Left kidney (tissue), 1 donor: ENCODE measurements at regions not wholly inside any gene's neighbourhood (a gene's known extent, or its start where the extent isn't known, plus 50 kb on each side); places are given as distances from the start of the nearest gene placed in this dataset.

Experiments used
- DNase-seq: peaks from one replicate; pipeline ENCODE4 v3.0.0-alpha.2; 2013

GRCh38 chr17:73987395-73987794, 216.1 kb upstream of the RPL38 start:
- DNase-seq: no peak

- no peak for DNase-seq
These were observed 215.5 kb upstream of the RPL38 start for GRCh38 chr17:73987845-73988509.

- no peak for DNase-seq
These were observed 213.8 kb upstream of the RPL38 start for GRCh38 chr17:73989671-73990070.

- DNase-seq: no peak
These were observed 213.2 kb upstream of the RPL38 start for GRCh38 chr17:73990290-73990689.

GRCh38 chr17:73991260-73991659, 212.2 kb upstream of the RPL38 start:
- DNase-seq: no peak

GRCh38 chr17:73994946-73995345, 208.5 kb upstream of the RPL38 start:
- DNase-seq: no peak

- DNase-seq: no peak
These were observed 206.4 kb upstream of the RPL38 start for GRCh38 chr17:73997059-73997458.

- DNase-seq: no peak
These were observed 205.2 kb upstream of the RPL38 start for GRCh38 chr17:73998249-73998648.

- DNase-seq: peak; percentile 42
These were observed 204.5 kb upstream of the RPL38 start for GRCh38 chr17:73998653-73999645.

- no peak for DNase-seq
These were observed 202.3 kb upstream of the RPL38 start for GRCh38 chr17:74001145-74001544.

- no peak for DNase-seq
These were observed 201.2 kb upstream of the RPL38 start for GRCh38 chr17:74002241-74002640.

GRCh38 chr17:74004056-74004455, 199.4 kb upstream of the RPL38 start:
- no peak for DNase-seq

- no peak for DNase-seq
These were observed 197.7 kb upstream of the RPL38 start for GRCh38 chr17:74005790-74006189.

GRCh38 chr17:74006371-74006770, 197.1 kb upstream of the RPL38 start:
- no peak for DNase-seq

GRCh38 chr17:74008196-74008595, 195.3 kb upstream of the RPL38 start:
- no peak for DNase-seq

GRCh38 chr17:74009056-74009625, 194.3 kb upstream of the RPL38 start:
- DNase-seq: no peak

GRCh38 chr17:74010903-74011302, 192.6 kb upstream of the RPL38 start:
- no peak for DNase-seq

- DNase-seq: no peak
These were observed 191.5 kb upstream of the RPL38 start for GRCh38 chr17:74011966-74012365.

GRCh38 chr17:74012465-74012864, 191.0 kb upstream of the RPL38 start:
- no peak for DNase-seq

GRCh38 chr17:74015316-74015715, 188.2 kb upstream of the RPL38 start:
- no peak for DNase-seq

- no peak for DNase-seq
These were observed 187.5 kb upstream of the RPL38 start for GRCh38 chr17:74015990-74016389.

- DNase-seq: no peak
These were observed 187.0 kb upstream of the RPL38 start for GRCh38 chr17:74016461-74016860.

- DNase-seq: no peak
These were observed 186.0 kb upstream of the RPL38 start for GRCh38 chr17:74017466-74017865.
